GM12878 (cell line): ENCODE measurements at regions not wholly inside any gene's neighbourhood (a gene's known extent, or its start where the extent isn't known, plus 50 kb on each side); places are given as distances from the start of the nearest gene placed in this dataset.

Experiments
- ATAC-seq: fragments of 200-7000 bp; cut with Tn5 transposase; 3 replicates; pipeline ENCODE4 v1.9.1; 2020; ENCODE audit warnings: mild to moderate bottlenecking, moderate library complexity
- BruUV-seq: library from RNA; stranded (reverse); fragments of 400-500 nt; replicated peaks from 2 replicates; lab custom pipeline; 2021; lab: Mats Ljungman, UMichigan
- CTCF ChIA-PET: fragments of 300-600 bp; sonication (Branson Sonifier 250); formaldehyde crosslinking; extraction: SDS; loops from one replicate; lab custom pipeline; 2021; ENCODE audit warnings: inconsistent platforms; lab: Yijun Ruan, JAX
- POLR2A ChIA-PET: fragments of 350-600 bp; formaldehyde crosslinking; extraction: SDS; loops from one replicate; lab custom pipeline; 2021; ENCODE audit warnings: inconsistent platforms; lab: Charles Lee
- RAD21 ChIA-PET: fragments of 300-600 bp; sonication (Branson Sonifier 250); formaldehyde crosslinking; loops from one replicate; lab custom pipeline; 2023; ENCODE audit warnings: antibody characterized with exemption; ENCODE audit not compliant: unreplicated experiment; lab: Charles Lee
- SMC1A ChIA-PET: fragments of 300-600 bp; sonication (Branson Sonifier 250); formaldehyde crosslinking; loops from one replicate; lab custom pipeline; 2023; ENCODE audit not compliant: unreplicated experiment, uncharacterized antibody; lab: Charles Lee
- DNase-seq: peaks from one replicate; pipeline ENCODE4 v3.0.0-alpha.2; 2011; ENCODE audit warnings: low read depth, low spot score
- FAIRE-seq: peaks from 3 replicates; lab custom pipeline; 2011; peaks lifted over from hg19 to GRCh38; lab: Jason Lieb, UNC
- H2AFZ ChIP-seq: 2 replicates; pipeline ENCODE4 v1.6.0; 2011; ENCODE audit warnings: low read depth, low read length, control low read depth; ENCODE audit not compliant: control insufficient read depth
- H3K27ac ChIP-seq: 2 replicates; pipeline ENCODE4 v1.5.1; 2011; ENCODE audit warnings: control low read depth; ENCODE audit not compliant: control insufficient read depth, insufficient read depth
- H3K27me3 ChIP-seq, 2 experiments: replicated peaks in 1 of 2; 2 replicates each; pipeline versions ENCODE4 v1.6.0 to v1.6.1; 2011; ENCODE audit warnings: low read length in 1 of 2; ENCODE audit not compliant: control insufficient read depth in 2 of 2, insufficient read depth in 2 of 2
- H3K36me3 ChIP-seq, 2 experiments: 2 replicates each; pipeline ENCODE4 v1.5.1; 2011; ENCODE audit warnings: low read length in 1 of 2; ENCODE audit not compliant: control insufficient read depth in 2 of 2, insufficient read depth in 2 of 2
- H3K4me1 ChIP-seq: 2 replicates; pipeline ENCODE4 v1.6.1; 2011; ENCODE audit warnings: mild to moderate bottlenecking, low read length, moderate library complexity, mixed read lengths; ENCODE audit not compliant: control insufficient read depth, insufficient read depth
- H3K4me2 ChIP-seq: 2 replicates; pipeline ENCODE4 v1.6.0; 2011; ENCODE audit warnings: control low read depth; ENCODE audit not compliant: control insufficient read depth, insufficient read depth
- H3K4me3 ChIP-seq: fragments of 200-600 bp; sonication (generic); 2 replicates; pipeline ENCODE4 v1.5.1; 2016
- H3K79me2 ChIP-seq: 2 replicates; pipeline ENCODE4 v1.6.0; 2011; ENCODE audit warnings: low read length; ENCODE audit not compliant: control insufficient read depth, insufficient read depth
- H3K9ac ChIP-seq: 2 replicates; pipeline ENCODE4 v1.8.0; 2011; ENCODE audit warnings: low read length, control low read depth, mixed read lengths; ENCODE audit not compliant: control insufficient read depth, insufficient read depth
- H3K9me3 ChIP-seq: replicated peaks from 3 replicates; pipeline ENCODE4 v1.5.1; 2011; ENCODE audit warnings: mild to moderate bottlenecking, low read length; ENCODE audit not compliant: control insufficient read depth, insufficient read depth
- H4K20me1 ChIP-seq: 2 replicates; pipeline ENCODE4 v1.6.0; 2011; ENCODE audit not compliant: control insufficient read depth, insufficient read depth
- CEBPB ChIP-seq, 2 experiments: fragments of 150-350 bp in 1 of 2; IDR thresholded peaks; 2 replicates each; pipeline ENCODE4 v1.6.1; 2012 to 2014; ENCODE audit warnings: low read depth in 2 of 2, low read length in 2 of 2, borderline replicate concordance in 1 of 2, inconsistent platforms in 1 of 2
- CHD4 ChIP-seq: fragments of 200-600 bp; sonication (generic); IDR thresholded peaks from 2 replicates; pipeline ENCODE4 v1.6.1; 2016; ENCODE audit warnings: mild to moderate bottlenecking
- EED ChIP-seq: sonication (generic); IDR thresholded peaks from 2 replicates; pipeline ENCODE4 v1.6.1; 2016; ENCODE audit warnings: antibody characterized with exemption, low read depth
- EZH2 ChIP-seq: IDR thresholded peaks from 2 replicates; pipeline ENCODE4 v1.6.1; 2012; ENCODE audit warnings: low read depth, mild to moderate bottlenecking, control low read depth, inconsistent platforms, low read length, borderline replicate concordance; ENCODE audit not compliant: control insufficient read depth
- HDAC6 ChIP-seq: fragments of 200-600 bp; sonication (generic); IDR thresholded peaks from one replicate; pipeline ENCODE4 v1.8.0; 2017; ENCODE audit warnings: antibody characterized with exemption; ENCODE audit not compliant: unreplicated experiment
- IRF4 ChIP-seq: IDR thresholded peaks from 2 replicates; pipeline ENCODE4 v1.6.1; 2011; ENCODE audit warnings: low read depth, low read length
- MTA3 ChIP-seq: IDR thresholded peaks from 2 replicates; pipeline ENCODE4 v1.6.1; 2012; ENCODE audit warnings: low read length, inconsistent platforms, borderline replicate concordance
- NFIC ChIP-seq: IDR thresholded peaks from 2 replicates; pipeline ENCODE4 v1.6.1; 2012; ENCODE audit warnings: low read depth, mild to moderate bottlenecking, inconsistent platforms, low read length, moderate library complexity
- NR2C1 ChIP-seq: fragments of 450-650 bp; IDR thresholded peaks from 2 replicates; pipeline ENCODE4 v1.6.1; 2017; ENCODE audit warnings: antibody characterized with exemption, mild to moderate bottlenecking, moderate library complexity
- NR2F1 ChIP-seq: fragments of 450-650 bp; conservative IDR thresholded peaks from 2 replicates; pipeline ENCODE4 v1.6.1; 2017; ENCODE audit warnings: mild to moderate bottlenecking
- POU2F2 ChIP-seq: IDR thresholded peaks from 3 replicates; pipeline ENCODE4 v1.6.1; 2011; ENCODE audit warnings: low read depth, mild to moderate bottlenecking, low read length, borderline replicate concordance
- RAD21 ChIP-seq: IDR thresholded peaks from 2 replicates; pipeline ENCODE4 v1.6.1; 2011; ENCODE audit warnings: mild to moderate bottlenecking, low read depth, low read length, moderate library complexity; ENCODE audit not compliant: insufficient read depth
- RB1 ChIP-seq: fragments of 450-650 bp; formaldehyde crosslinking; IDR thresholded peaks from 2 replicates; pipeline ENCODE4 v1.6.1; 2017; ENCODE audit warnings: mild to moderate bottlenecking, borderline replicate concordance
- SUPT20H ChIP-seq: IDR thresholded peaks from 2 replicates; pipeline ENCODE4 v1.6.1; 2011; ENCODE audit warnings: low read depth, mild to moderate bottlenecking, low read length, moderate library complexity, borderline replicate concordance; ENCODE audit not compliant: control insufficient read depth
- TCF3 ChIP-seq: IDR thresholded peaks from 2 replicates; pipeline ENCODE4 v1.6.1; 2012; ENCODE audit warnings: low read depth, mild to moderate bottlenecking, low read length, borderline replicate concordance; ENCODE audit not compliant: insufficient read depth
- WGBS: methylation state at CpG from one replicate; pipeline ENCODE4 v1.1.6; 2016; ENCODE audit warnings: low lambda C conversion rate; ENCODE audit not compliant: insufficient replicate concordance, insufficient coverage; ENCODE audit errors: missing lambda C conversion rate; 5-methylcytosine and 5-hydroxymethylcytosine counted together
- in situ Hi-C: fragments of 300-500 bp; cut with MboI; formaldehyde crosslinking; loops from 9 replicates; pipeline ENCODE4 v1.14.3; 2018; ENCODE audit warnings: mixed read lengths
- intact Hi-C: fragments of 100-400 bp; cut with micrococcal nuclease; formaldehyde crosslinking; loops from one replicate; pipeline ENCODE4 v1.14.2; 2022; ENCODE audit not compliant: unreplicated experiment
- TF ChIP-seq, protein P1 (sequence below): IDR thresholded peaks from 2 replicates; pipeline ENCODE4 v1.6.1; 2011; ENCODE audit warnings: mild to moderate bottlenecking, low read depth, low read length, moderate library complexity; ENCODE audit not compliant: insufficient replicate concordance

DNA sequence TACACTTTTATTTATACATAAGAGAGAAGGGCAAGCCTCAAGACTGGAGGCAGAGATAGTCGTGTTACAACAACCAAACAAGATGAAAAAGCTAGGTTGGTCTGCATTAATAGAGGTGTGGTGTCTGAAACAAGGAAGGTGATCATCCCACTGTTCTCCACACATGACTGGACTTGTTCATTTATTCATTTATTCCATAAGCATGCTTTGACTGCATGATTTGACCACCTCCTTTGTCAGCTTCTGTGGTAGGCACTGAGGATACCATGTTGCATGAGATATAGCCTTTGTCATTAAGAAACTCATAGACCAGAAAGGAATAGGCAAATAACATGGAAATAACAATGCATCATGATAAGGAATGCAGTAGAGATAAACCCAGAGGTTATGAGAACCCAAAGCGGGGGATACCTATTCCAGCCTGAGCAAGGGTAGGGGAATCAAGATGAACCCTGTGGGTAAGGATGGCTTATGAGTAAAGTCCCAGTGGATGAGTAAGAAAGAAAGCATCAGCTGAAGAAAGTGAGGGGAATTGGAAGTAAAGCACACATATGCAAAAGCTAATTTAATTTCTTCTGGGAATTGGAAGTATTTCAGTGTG, 173.7 kb upstream of the FGGY start:
- ChIA-PET RAD21 (no interaction called here), SMC1A (interaction anchor here (1.5 kb wide), 2 partner anchors 9 to 22 kb away, joined by 3 read pairs; no protein-coding TSS in a partner anchor), POLR2A (no interaction called here)
- no peak for DNase-seq
- BruUV-seq: no TSS peak
- TF ChIP-seq, protein P1, sequence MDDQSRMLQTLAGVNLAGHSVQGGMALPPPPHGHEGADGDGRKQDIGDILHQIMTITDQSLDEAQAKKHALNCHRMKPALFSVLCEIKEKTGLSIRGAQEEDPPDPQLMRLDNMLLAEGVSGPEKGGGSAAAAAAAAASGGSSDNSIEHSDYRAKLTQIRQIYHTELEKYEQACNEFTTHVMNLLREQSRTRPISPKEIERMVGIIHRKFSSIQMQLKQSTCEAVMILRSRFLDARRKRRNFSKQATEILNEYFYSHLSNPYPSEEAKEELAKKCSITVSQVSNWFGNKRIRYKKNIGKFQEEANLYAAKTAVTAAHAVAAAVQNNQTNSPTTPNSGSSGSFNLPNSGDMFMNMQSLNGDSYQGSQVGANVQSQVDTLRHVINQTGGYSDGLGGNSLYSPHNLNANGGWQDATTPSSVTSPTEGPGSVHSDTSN: no peak
- no peak for TF ChIP-seq NR2F1
- no peak for TF ChIP-seq NFIC
- TF ChIP-seq SUPT20H: no peak
- TF ChIP-seq EED: no peak
- TF ChIP-seq CHD4: no peak
- TF ChIP-seq RB1: no peak
- TF ChIP-seq EZH2: no peak
- no peak for TF ChIP-seq RAD21
- no peak for TF ChIP-seq POU2F2
- TF ChIP-seq TCF3: no peak
- TF ChIP-seq CEBPB (IDR thresholded peaks at IDR 0.05; ENCODE audit: borderline replicate concordance in 1 of 2, low read depth in 2 of 2, low read length in 2 of 2): no peak
- no peak for TF ChIP-seq NR2C1
- TF ChIP-seq HDAC6: no peak
- TF ChIP-seq MTA3: no peak
- no peak for TF ChIP-seq IRF4
- TF ChIP-seq, all 136 proteins: peak for 0
- Histone ChIP-seq H3K4me3 (no peak overlapping the region), H3K27me3 (no peaks in the 10 kb centered on the region), H2AFZ (no peak overlapping the region), H3K36me3 (no peaks in the 10 kb centered on the region), H3K9ac (no peak overlapping the region), H3K27ac (no peak overlapping the region), H3K4me1 (no peaks in the 10 kb centered on the region; the same call in 1 of the 2 replicates), H4K20me1 (no peaks in the 10 kb centered on the region), H3K9me3 (no peaks in the 10 kb centered on the region; the same call in 2 of the 3 replicates), H3K4me2 (no peak overlapping the region), H3K79me2 (no peaks in the 10 kb centered on the region)
- no peak for FAIRE-seq
- intact Hi-C loops: no loop called here
- CTCF ChIA-PET: interaction anchor here (1.1 to 1.4 kb wide), 2 partner anchors 9 kb away, joined by 3 read pairs; no protein-coding TSS in a partner anchor
- in situ Hi-C loops: no loop called here
- 57% methylated on average over 2 of the region's 2 CpGs for WGBS
- no peak for ATAC-seq
